EL (cell line): ENCODE measurements at regions not wholly inside any gene's neighbourhood (a gene's known extent, or its start where the extent isn't known, plus 50 kb on each side); places are given as distances from the start of the nearest gene placed in this dataset.
"Not testable (repeated sequence)": the region's sequence is repeated elsewhere in the genome, so short reads cannot be mapped to it uniquely, and the experiment has no call there.

Source experiments
- DNase-seq: peaks from one replicate; pipeline ENCODE4 v3.0.0-alpha.2; 2016

DNA sequence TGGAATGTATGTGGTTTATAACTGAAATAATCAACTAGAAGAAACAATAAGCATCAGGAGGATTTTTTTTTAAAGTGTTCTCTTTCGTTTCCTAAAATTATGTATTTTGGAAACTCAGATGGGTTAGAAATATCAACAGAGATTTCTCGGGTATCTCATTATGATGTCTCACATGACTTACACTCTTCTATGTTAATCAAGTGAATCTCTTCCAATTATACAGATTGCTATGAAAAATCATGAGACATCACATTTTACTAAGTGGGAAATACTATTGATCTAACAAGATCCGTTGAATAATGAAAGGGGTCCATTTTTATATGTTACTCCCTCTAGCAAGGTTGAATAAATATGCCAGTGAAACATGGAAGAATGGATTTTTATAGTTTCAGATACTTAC is 54.7 kb upstream of the NRIP1 start:
- no peak for DNase-seq

- DNase-seq = no peak
These were observed 56.4 kb upstream of the NRIP1 start for GRCh38 chr21:15121097-15121654.

DNA sequence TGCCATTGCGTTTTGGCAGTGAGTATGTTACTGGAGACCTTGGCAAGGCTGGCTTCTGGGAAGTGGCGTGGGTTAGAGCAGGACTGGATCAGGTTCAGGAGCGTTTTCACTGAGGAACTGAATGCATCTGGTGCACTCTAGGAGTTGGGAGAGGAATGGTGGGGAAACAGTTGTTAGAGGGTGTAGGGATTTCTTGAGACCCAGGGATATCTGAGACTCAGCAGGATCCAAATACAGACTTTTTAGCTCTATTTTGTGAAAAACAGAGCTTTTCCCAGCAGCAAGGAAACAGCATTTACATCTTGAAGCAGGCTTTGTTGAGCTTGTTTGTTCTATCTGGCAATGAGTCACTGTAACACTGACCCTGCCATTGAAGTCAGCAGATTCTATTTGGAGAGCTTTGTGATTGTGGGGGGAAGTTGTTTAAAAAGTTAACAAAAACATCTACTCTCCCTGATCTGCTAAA is 56.9 kb upstream of the NRIP1 start:
- no peak for DNase-seq

- DNase-seq = no peak
These were observed 57.4 kb upstream of the NRIP1 start for GRCh38 chr21:15122241-15122640.

- no peak for DNase-seq
These were observed 59.9 kb upstream of the NRIP1 start for GRCh38 chr21:15124731-15125130.

DNA sequence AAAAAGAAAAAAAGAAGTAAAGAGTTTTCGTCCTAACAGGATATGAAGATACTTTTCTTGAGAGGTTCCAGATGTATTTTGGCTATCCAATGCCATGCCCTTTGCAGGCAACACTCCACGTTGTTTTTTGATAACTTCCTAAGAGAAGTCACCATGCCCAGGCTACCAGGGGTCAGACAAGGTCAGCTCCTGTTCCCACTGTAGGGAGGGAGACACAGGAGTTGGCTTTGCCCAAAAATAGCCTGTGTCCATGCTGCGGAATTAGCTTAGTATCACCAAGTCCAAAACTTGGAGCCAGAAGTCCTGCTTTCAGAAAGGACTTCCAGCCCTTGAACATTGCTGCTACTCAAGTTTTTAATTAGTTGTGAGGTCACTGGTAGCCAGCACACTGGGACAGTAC is 62.1 kb upstream of the NRIP1 start:
- DNase-seq = no peak

GRCh38 chr21:15127437-15127836 is 62.6 kb upstream of the NRIP1 start:
- DNase-seq = no peak

DNA sequence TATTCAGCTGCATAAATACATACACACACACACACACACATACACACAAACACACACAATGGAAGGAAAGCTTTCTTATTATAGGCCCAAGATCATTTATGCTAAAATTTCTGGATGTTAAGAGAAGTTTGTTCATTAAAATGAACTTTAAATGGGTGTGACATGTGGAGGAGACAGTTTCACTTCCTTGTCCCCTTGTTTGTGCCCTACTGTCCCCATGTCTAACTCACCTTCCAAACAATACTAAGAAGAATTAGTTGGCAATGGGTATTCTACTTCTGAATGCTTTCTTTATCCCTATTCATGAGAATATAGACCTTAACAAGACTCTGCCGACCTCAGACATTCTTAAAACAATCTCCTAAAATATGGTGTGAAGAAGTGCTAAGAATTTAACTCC is 63.5 kb upstream of the NRIP1 start:
- DNase-seq = no peak

- not testable (repeated sequence) for DNase-seq
These were observed 63.9 kb upstream of the NRIP1 start for GRCh38 chr21:15128714-15129113.

DNA sequence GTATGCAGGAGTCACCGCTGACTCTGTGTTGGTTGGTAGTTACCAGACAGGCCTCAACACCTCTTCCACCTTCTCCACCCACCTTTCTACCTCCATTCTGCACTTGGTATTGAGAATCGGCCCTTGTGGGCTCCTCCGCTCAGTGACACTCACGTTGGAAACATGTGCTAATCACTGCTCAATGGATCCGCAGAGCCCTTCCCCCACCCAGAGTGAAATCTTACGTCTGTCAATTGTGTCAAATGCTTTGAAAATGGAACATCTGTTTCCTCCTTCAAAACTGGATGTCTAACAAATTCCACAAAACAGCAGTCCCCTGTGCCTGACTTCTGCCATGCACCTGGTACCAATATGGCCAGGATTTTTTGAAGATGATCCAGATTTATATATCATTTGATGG is 65.5 kb upstream of the NRIP1 start:
- DNase-seq = no peak

GRCh38 chr21:15130751-15131150 is 66.0 kb upstream of the NRIP1 start:
- DNase-seq = no peak

DNA sequence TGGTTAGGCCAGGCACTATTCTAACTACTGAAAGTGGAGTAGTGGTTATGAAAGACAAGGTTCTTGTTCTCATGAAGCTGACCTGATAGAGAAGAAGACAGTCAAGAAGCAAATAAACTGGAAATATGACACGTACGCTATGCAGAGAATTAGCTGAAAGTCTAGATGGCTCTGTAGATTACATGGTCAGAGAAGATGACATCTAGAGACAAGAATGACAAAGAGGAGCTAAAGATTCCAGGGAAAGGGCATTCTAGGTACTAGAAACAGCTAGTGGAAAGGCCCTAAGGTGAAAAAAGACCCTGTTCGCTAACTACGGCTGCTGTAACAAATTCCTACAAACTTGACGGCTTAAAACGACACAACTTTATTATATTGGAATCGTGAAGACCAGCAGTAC is 68.0 kb upstream of the NRIP1 start:
- DNase-seq = no peak

DNA sequence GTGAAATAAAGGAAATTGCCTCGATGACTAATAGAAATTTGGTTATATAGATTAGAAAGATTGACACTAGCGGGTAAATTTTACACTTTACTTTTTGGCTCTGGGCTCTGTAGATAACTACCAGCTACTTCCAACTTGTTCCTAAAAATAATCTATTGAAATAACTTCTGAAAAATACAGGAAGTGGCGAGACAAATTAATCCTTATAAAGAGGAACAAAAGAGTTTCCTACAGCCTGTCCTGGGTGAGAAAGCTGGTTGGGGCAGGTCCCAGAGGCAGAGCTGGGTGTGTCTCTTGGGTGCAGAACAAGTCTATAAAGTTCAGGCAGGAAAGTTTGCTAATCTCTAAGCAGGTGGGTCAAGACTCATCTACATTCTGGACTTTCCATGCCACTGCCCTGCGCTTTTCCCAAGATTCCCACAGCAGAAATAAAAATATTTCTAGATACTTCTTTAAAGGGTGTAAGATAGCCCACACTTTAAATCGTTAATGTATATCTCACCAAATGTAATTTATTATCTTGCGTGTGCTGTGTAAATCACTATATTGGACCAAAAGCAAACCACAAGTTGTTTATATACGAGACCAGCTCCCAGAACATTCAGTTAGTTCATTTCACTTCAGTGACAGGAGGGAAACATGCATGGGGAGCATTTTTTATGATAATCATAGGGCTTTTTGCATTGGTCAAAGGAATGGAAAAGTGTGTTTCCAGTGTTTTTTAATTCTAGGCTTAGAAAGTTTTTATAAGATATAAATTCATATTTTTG is 70.1 kb upstream of the NRIP1 start:
- no peak for DNase-seq

- DNase-seq = no peak
These were observed 71.2 kb upstream of the NRIP1 start for GRCh38 chr21:15135867-15136629.

DNA sequence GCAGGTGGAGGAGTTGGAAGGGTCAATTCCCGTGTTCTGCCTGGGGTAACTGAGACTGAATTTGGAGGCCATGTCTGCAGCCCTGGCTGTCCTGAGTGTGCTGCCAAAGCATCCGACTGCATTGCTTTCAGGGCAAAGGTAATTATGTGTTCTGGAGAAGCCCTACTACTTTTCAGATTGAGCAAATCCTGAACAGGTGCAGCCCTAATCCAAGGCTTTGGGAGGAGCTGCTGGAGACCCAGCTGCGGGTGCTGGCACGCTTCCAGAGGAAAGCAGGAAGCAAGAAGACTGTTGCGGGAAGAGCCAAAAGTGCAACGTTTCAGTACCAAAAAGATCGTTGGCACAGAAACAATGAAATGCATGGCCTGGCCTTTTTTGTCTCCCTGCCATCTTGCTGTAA is 73.7 kb upstream of the NRIP1 start:
- DNase-seq = no peak

- no peak for DNase-seq
These were observed 75.1 kb upstream of the NRIP1 start for GRCh38 chr21:15139898-15140297.

DNA sequence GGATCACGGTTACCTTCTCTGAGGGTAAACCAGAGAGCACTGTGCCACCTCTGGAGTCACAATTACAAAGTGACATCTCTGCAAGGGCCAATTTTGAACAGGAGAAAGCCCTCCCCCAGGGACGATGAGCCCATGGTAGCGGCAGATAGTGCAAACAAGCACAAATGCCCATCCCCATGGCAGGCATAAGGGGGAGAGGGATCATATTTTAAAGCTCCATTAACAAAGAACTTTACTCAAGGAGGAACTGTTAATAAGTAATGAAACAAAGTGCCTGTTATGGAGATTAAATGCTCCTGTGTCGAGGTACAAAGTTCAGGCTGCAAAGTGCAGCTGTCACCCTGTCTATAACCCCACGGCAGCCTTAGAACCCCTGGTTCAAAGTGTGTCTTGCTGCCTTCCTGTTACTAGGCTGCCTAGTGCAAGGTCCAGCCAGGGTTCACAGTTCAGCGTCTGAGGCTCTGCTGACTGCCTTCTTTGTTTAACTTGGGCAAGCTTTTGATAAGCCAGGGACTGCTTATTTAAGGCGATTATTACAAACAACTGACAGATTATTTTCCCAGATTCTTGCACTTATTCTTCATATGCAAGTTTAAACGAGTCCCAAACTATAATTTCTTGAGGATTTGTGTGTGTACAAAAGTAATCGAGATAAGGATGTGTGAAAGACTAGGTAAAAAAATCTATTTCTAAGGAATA is 75.7 kb upstream of the NRIP1 start:
- DNase-seq = no peak

- DNase-seq = no peak
These were observed 76.6 kb upstream of the NRIP1 start for GRCh38 chr21:15141261-15141970.

- no peak for DNase-seq
These were observed 79.2 kb upstream of the NRIP1 start for GRCh38 chr21:15144026-15144425.

DNA sequence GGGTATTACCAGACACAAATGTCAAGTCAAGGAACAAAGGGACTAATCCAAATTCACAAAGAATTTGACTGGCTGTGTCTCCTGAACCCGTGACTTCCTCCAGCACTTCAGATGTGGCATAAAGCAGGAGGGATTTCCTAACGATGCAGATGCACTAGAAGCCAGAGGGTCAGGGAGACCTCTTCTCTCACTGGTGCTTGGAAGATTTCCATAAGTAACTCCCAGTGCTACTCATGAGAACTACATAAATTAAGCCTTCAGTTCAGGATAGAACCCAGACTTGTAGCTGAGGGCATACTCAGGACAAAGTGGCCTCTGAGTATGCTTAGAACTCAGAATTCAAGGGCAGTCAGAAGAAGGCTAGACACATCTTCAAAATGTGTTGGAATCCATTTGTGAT is 83.6 kb upstream of the NRIP1 start:
- DNase-seq = no peak

DNA sequence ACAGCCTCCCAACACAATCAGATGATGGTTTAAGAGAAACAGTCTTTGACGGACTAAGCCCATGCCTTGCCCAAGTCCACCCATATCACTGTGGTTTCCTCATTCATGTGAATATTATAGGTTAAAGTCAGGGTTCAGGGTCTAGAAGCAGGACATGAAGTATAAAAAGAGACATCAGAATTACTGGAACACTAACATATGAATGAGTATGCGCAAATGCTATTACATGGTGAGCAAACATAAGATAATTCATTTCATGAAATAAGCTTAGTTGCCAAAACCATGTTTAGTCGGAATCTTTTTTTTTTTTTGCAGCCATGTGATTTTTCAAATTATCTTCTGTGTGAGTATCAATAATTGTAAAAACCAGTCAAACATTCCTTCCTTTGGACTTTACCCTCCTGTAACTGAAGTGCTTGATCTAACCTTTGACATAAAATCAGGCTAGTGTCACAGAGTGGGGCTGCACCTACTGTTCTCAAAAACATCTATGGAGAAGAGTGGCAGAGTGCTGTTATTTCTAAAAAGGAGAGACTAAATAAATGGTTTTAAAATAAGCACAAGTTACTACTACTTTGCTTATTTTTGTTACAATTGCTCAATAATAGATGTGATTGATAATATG is 84.9 kb upstream of the NRIP1 start:
- DNase-seq = no peak

GRCh38 chr21:15151385-15152103 is 86.7 kb upstream of the NRIP1 start:
- no peak for DNase-seq
